GM19035 (cell line): ENCODE measurements at regions not wholly inside any gene's neighbourhood (a gene's known extent, or its start where the extent isn't known, plus 50 kb on each side); places are given as distances from the start of the nearest gene placed in this dataset.
"Not testable (repeated sequence)": the region's sequence is repeated elsewhere in the genome, so short reads cannot be mapped to it uniquely, and the experiment has no call there.

Source experiments
- ATAC-seq: cut with Tn5 transposase; IDR thresholded peaks from one replicate; pipeline ENCODE4 v1.9.1; 2021; ENCODE audit not compliant: unreplicated experiment

- ATAC-seq = no peak
These were observed 638.1 kb upstream of the CNTNAP2 start for GRCh38 chr7:145478541-145478940.

- ATAC-seq = no peak
These were observed 638.3 kb upstream of the TPK1 start for GRCh38 chr7:145474009-145474686.

DNA sequence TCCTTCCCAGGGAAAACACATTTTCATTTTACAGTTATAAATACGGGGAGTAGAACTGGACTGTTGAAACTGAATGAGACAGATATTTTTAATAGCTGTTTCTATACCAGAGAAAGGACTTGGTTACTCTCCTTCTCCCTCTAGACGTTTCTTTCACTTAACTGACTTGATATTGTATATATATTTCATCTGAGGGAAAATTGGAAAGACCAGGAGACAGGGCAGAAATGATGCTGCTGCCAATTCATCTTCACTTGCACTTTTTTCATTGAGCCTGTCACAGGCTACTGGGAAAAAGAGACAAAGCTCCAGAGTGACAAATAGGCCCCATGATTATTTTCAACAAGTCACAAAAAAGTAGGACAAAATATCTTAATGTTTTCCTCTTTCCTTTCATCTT lies 636.0 kb upstream of the TPK1 start:
- ATAC-seq = no peak

GRCh38 chr7:145464287-145464686 lies 628.4 kb upstream of the TPK1 start:
- ATAC-seq = no peak

- ATAC-seq = no peak
These were observed 626.6 kb upstream of the TPK1 start for GRCh38 chr7:145462463-145462862.

- ATAC-seq = no peak
These were observed 599.0 kb upstream of the TPK1 start for GRCh38 chr7:145434811-145435210.

- no peak for ATAC-seq
These were observed 596.0 kb upstream of the TPK1 start for GRCh38 chr7:145431834-145432233.

GRCh38 chr7:145418481-145418880 lies 582.6 kb upstream of the TPK1 start:
- ATAC-seq = not testable (repeated sequence)

DNA sequence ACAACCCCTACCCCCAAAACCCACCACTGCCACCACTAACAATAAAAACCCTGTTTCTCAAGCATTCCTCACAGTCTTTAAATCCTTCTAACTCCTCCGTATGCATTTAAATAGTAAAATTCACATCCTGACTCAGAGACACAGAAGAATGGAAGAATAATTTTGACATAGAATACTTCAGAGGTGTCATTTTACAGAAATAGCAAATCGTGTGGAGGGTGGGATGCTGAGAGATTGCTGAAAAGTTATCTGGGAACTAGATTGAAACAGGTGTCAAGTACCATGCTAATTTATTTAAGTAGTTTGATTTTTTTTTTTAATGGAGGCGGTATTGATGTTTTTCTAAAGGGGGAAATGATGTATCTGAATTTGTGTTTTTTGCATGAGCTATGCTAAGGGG lies 575.2 kb upstream of the TPK1 start:
- ATAC-seq = no peak

DNA sequence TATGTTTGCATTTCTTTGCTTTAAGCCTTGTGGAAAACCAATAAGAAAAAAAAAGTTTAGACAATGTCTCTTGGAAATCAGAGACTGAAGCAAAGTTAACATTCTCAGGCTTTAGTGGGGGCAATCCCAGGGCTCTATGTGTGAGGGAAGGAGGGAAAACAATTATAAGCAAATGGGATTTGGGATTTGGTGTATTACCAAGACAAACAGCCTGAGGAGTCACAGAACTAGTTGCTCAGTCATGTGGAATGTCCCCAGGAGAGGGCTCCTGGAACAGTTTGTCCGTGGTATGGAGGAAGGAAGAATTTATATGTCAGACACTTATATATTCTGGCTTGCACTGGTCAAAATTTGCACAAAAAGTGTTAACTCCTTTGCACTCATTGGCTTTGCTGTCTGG lies 562.9 kb upstream of the TPK1 start:
- ATAC-seq = no peak

DNA sequence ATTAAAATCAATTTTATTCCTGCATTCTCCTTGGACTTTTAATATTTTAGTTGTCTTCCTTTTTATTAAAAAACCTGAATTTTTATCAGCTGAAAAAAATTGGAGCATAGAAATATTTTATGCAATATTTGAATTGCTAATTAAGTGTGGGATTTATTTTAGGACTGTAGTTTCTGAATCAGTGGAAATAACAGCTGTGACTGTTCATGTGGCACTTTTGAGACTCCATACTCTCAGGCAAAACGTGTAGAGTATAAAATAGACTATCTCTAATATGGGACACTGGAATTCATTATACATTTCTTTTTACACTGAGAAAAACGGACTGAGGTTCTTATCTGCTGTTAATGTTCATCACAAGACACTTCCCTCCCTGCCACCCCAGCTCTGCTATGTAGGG lies 558.3 kb upstream of the TPK1 start:
- no peak for ATAC-seq

- no peak for ATAC-seq
These were observed 546.9 kb upstream of the TPK1 start for GRCh38 chr7:145382762-145383161.

DNA sequence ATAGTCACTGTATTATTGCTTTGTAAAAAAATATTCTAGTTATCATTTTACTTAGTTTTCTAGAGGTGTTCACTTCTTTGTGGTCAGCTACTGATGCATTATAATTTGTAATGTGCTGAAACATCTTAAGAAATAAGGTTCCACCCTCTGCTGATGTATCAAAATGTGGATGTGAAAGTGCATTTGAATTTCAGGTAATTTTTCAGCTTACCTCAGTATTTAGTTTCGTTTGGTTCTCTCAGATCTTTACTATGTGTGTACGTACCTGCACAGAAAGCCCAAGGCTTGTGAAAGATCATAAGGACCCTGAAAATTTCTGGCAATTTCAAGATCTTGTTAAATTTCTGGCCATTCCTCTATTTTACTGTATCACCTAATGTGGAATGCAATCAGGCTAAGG lies 542.3 kb upstream of the TPK1 start:
- ATAC-seq = no peak

DNA sequence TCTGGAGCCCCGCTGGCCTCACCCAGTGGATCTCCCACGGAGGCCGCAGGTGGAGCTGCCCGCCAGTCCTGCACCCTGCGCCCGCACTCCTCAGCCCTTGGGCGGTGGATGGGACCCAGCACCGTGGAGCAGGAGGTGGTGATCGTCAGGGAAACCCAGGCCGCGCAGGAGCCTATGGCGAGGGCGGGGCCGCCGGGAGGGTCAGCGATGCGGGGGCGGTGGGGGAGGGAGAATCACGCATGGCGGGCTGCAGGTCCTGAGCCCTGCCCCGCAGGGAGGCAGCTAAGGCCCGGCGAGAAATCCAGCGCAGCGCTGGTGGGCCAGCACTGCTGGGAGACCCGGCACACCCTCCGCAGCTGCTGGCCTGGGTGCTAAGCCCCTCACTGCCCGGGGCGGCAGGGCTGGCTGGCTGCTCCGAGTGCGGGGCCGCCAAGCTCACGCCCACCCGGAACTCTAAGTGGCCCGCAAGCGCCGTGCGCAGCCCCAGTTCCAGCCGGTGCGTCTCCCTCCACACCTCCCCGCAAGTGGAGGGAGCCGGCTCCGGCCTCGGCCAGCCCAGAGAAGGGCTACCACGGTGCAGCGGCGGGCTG lies 524.8 kb upstream of the TPK1 start:
- ATAC-seq = no peak

DNA sequence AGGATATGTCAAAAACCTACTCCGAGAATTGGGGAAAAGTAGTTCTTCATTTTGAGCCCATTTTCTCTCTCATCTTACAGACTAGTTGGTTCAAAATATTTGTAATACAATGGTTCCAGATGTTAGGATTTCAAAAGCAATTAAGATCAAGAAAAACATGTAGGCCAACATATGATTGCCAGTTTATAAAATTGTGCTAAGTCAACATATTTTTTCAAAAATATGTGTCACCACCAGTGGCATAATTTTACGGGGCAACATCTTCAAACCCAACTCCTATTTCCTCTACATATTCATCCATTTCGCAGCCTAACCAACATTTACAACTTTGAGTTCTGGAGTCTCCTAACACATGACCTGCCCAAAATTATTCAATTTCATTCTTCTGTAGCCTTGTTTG lies 514.5 kb upstream of the TPK1 start:
- no peak for ATAC-seq

DNA sequence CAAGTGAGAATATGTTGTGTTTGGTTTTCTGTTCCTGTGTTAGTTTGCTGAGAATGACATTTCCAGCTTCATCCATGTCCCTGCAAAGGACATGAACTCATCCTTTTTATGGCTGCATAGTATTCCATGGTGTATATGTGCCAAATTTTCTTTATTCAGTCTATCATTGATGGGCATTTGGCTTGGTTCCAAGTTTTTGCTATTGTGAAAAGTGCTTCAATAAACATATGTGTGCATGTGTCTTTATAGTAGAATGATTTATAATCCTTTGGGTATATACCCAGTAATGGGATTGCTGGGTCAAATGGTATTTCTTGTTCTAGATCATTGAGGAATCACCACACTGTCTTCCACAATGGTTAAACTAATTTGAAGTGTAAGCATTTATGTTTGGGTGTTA lies 513.6 kb upstream of the TPK1 start:
- ATAC-seq = not testable (repeated sequence)

- ATAC-seq = no peak
These were observed 511.4 kb upstream of the TPK1 start for GRCh38 chr7:145347271-145347670.

DNA sequence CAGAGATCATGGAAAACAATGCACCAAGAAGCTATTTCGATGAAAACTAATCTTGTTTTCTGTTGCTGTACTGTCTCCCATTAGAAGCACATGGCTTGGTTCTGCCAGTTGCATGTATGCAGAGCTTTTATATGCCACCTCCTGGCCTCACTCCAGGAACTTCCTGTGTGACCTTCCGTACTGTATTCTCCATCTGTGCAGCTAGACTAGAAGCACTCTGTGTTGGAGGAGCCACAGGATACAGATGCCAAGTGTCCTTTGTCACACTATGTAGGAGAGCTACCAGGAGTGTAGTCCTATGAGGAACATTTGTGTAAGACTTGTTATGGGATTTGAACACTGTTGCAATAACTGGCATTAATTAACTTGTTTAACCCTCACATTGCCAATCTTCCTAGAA lies 503.5 kb upstream of the TPK1 start:
- ATAC-seq = no peak

DNA sequence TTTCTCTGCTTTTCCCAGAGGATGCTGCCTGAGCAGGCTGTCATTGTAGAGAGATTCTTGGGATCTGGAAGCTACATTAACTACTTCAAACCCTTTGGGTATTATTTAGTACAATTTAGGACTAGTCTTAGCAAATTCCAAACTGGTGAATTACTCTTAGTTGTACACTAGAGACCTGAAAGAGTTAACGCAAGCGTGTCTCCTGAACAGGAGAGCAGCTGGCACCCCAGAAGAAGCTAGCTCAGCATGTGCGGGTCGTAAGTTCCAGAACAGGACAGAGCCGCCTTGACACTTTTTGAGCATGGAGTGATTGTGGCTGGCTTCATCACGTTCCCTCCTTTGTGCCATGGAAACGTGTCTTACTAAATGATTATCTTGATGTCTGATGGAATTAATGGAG lies 495.7 kb upstream of the TPK1 start:
- no peak for ATAC-seq

DNA sequence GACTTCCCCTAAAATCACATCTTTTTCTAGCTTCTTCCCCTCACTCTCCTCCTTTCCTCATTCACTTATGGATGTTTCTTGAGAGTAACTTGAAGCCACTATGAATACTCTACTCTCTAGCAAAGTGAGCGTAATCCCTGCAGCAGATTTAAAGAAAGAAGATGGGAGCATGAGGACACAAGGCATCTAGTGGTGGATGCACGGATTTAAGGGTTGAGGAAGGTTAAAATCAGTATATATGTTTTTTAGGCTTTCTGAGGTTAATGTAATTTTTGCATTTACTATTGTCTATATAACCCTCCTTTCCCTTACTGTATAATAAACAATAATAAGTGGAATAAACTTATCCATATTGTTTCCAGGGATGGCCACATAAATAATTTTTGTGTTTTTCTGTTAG lies 495.2 kb upstream of the TPK1 start:
- no peak for ATAC-seq

- no peak for ATAC-seq
These were observed 491.8 kb upstream of the TPK1 start for GRCh38 chr7:145327646-145328045.

DNA sequence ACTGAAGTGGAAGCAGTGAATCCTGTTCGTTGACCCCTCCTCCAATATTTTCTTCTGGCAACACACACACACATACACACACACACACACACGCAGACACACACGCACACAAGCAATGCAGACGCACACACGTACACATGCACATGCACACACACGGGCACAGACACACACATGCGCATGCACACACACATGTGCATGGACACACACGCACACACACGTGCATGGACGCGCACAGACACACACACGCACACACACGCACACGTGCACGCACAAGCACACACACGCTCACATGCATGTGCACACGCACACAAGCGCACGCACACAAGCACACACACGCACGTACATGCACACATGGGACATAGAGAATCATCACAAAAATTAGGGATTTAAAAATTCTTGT lies 488.2 kb upstream of the TPK1 start:
- no peak for ATAC-seq

DNA sequence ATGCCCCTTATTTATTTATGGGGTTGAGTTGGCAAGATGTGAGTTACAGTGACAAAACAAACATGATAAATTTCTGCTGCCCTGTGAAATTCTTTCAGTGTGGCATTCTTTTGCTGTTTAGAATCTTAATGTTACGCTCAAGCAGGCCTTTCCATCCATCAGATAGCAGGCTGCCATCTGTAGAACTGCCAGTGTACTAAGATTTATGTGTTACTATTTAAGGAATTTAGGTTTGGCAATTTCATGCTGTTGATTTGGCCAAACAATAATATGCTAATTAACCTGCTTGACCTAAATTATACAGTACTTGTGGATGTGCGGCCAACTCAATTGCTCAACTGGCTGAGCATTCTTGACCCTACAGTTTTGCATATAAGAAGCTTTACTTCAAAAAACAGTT lies 477.7 kb upstream of the TPK1 start:
- no peak for ATAC-seq
